NCI-H1694 (cell line): ENCODE measurements at regions not wholly inside any gene's neighbourhood (a gene's known extent, or its start where the extent isn't known, plus 50 kb on each side); places are given as distances from the start of the nearest gene placed in this dataset.

ENCODE experiments used
- DNase-seq: peaks from one replicate; lab custom pipeline; 2025; lab: John Stamatoyannopoulos, UW

GRCh38 chr4:138028923-138029322 is 213.2 kb downstream of the SLC7A11 start:
- DNase-seq = no peak

- no peak for DNase-seq
Measured at GRCh38 chr4:138021139-138021830, 220.9 kb downstream of the SLC7A11 start.

DNA sequence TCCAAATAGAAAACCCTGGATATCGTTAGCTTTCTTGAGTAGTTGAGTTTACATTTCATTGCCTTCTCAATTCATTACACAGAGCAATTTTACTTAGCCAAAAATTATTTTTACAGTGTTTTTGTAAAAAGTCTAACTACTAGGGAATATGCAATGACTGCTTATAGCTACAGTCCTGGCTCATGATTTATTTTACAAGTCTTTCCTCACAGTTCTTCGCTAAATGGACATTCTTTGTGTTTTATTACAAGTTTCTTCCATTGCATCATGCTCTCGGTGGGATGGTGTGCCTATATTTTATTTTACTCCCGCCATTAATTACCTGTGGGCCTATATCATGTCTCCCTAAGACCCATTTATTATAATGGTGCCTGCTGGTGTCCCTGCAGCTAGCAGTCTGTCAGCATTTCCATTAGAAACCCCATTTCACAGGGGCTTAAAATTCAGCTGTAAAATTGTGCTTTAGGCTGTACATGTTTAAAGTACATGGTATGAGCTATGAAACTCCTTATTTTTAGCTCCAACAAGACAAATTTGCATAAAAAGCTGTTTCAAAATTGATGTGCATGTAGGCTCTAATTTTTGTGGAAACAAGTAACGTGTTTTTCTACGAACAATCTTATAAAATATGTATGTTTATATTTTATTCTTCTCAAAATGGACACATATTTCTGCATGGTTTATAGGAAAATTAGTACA is 227.4 kb downstream of the SLC7A11 start:
- no peak for DNase-seq

GRCh38 chr4:138013625-138014024 is 228.5 kb downstream of the SLC7A11 start:
- DNase-seq = no peak

DNA sequence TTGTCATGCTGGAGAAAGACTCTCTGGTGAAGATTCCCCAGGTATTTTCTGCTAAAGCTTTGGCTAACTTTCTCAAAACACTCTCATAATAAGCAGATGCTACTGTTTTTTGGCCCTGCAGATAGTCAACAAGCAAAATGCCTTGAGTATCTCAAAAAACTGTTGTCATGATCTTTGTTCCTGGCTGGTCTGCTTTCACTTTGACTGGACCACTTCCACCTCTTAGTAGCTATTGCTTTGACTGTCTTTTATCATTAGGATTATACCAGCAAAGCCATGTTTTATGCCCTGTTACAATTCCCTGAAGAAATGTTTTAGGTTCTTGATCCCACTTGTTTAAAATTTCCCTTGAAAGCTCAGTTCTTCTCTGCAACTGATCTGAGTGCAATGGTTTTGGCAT is 231.5 kb downstream of the SLC7A11 start:
- DNase-seq = no peak

DNA sequence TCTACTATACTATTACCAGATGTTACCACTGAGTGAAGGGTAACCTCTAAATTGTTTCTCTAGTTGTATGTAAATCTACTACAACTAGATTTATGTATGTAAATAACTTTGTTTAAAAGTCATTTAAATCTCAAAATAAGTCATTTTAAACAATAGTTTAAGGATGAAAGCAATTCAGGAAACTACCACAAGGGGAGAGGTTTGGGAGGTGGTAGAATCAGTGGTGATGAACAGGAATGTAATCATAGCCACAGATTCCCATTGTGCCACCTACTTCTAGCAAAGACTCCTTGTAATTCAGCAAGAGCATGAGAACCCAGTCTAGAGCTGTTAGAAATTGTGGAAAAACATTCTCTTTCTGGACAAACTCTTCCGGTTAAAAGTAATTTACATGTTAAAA is 234.6 kb downstream of the SLC7A11 start:
- no peak for DNase-seq

GRCh38 chr4:138005486-138005885 is 236.7 kb downstream of the SLC7A11 start:
- no peak for DNase-seq

GRCh38 chr4:138003248-138003647 is 238.9 kb downstream of the SLC7A11 start:
- DNase-seq = no peak

DNA sequence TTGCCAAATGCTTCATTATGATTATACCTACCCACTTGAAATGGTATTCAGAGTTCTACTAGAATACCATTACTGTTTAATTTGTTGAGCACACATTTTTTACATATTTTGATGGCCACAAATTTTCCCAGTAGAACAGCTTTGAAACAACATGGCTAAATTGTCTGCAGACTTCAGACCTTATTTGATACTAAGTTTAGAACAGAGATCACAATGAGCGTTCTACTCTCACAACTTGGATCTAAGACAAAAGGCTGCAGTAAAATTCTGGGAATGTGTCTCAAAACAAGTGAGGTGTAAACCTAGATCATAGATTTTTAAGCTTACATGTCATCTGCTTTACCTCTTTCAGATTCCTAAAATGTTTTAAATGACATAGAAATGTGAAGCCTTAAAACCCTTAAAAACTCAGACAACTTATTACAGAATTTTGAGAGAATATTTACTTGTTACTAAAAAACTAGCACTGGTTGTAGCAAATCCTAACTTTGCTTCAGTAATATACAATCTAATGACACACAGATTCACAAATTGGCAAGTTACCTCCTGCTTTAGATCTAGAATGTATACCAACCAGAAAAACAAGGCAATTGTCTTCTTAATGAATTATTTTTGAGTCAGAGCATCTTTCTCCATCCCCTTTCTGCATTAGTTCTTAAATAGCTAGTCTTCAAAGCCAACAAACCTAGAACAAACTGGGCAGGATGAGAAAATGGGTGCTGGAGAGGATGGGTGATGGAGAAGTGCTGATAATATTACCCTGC is 243.3 kb downstream of the SLC7A11 start:
- no peak for DNase-seq

- DNase-seq = no peak
Measured at GRCh38 chr4:137997496-137997895, 244.7 kb downstream of the SLC7A11 start.

GRCh38 chr4:137994853-137995252 is 247.3 kb downstream of the SLC7A11 start:
- no peak for DNase-seq

DNA sequence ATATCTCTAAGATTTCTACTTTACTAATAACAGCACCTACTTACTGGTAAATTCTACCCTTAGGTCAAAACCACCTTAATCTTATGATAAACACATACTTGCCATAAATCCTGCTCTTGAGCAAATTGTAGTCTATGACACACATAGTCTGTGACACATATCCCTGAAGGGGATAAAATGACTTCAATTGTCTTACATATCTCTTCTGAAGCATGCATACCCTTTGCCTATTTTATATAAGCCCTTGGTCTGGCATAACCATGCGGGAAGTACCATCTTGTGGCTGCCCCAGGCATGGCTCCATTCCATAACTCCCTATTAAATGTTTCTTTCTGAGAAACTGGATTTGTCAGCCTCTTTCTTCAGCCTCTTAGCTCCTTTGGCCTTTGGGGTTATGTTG is 248.9 kb downstream of the SLC7A11 start:
- no peak for DNase-seq

GRCh38 chr4:137981277-137981676 is 260.9 kb downstream of the SLC7A11 start:
- no peak for DNase-seq

GRCh38 chr4:137980641-137981040 is 261.5 kb downstream of the SLC7A11 start:
- DNase-seq = no peak

- DNase-seq = no peak
Measured at GRCh38 chr4:137979938-137980337, 262.2 kb downstream of the SLC7A11 start.

GRCh38 chr4:137968956-137969678 is 273.0 kb downstream of the SLC7A11 start:
- DNase-seq = no peak

- DNase-seq = no peak
Measured at GRCh38 chr4:137967480-137968190, 274.5 kb downstream of the SLC7A11 start.

GRCh38 chr4:137966504-137966903 is 275.6 kb downstream of the SLC7A11 start:
- no peak for DNase-seq

GRCh38 chr4:137961051-137961438 is 281.1 kb downstream of the SLC7A11 start:
- no peak for DNase-seq

GRCh38 chr4:137960371-137961050 is 281.6 kb downstream of the SLC7A11 start:
- no peak for DNase-seq

GRCh38 chr4:137957806-137958205 is 284.3 kb downstream of the SLC7A11 start:
- DNase-seq = no peak
